Activated T-cell treated with anti-CD3 and anti-CD28 coated beads, Interleukin-2, amount 50 U/mL, for 72 hours (primary cell): ENCODE measurements at regions not wholly inside any gene's neighbourhood (a gene's known extent, or its start where the extent isn't known, plus 50 kb on each side); places are given as distances from the start of the nearest gene placed in this dataset.

Source experiments
- ATAC-seq, 2 donors: fragments of 150-1000 bp; cut with Tn5 transposase; replicated peaks in 1 of 2; 2 replicates each; pipeline ENCODE4 v1.10.0; 2021; ENCODE audit warnings: moderate library complexity in 2 of 2, mild to moderate bottlenecking in 1 of 2
- DNase-seq, 2 donors: peaks; one replicate each; pipeline ENCODE4 v3.0.0; 2021 to 2022; ENCODE audit warnings: mixed read lengths in 1 of 2
- H3K27ac Mint-ChIP-seq: one replicate; pipeline ENCODE4 v1.8.0; 2022; ENCODE audit warnings: mild to moderate bottlenecking, moderate library complexity, mixed read lengths
- H3K27me3 Mint-ChIP-seq: one replicate; pipeline ENCODE4 v1.8.0; 2022; ENCODE audit warnings: low read depth, mixed read lengths
- H3K36me3 Mint-ChIP-seq, 2 donors: one replicate each; pipeline ENCODE4 v1.8.0; 2022; ENCODE audit warnings: mixed read lengths in 2 of 2, mild to moderate bottlenecking in 1 of 2; ENCODE audit not compliant: insufficient read depth in 2 of 2
- H3K4me1 Mint-ChIP-seq: one replicate; pipeline ENCODE4 v1.8.0; 2022; ENCODE audit warnings: low read depth, mixed read lengths
- H3K4me3 Mint-ChIP-seq, 2 donors: one replicate each; pipeline ENCODE4 v1.8.0; 2022; ENCODE audit warnings: mild to moderate bottlenecking in 2 of 2, mixed read lengths in 2 of 2, moderate library complexity in 2 of 2
- H3K9me3 Mint-ChIP-seq, 2 donors: one replicate each; pipeline ENCODE4 v1.8.0; 2022; ENCODE audit warnings: mixed read lengths in 2 of 2

- Mint-ChIP-seq H3K27me3 (no peaks in the 10 kb centered on the region), H3K4me3 (no peak overlapping the region), H3K9me3 (no peaks in the 10 kb centered on the region), H3K36me3 (no peaks in the 10 kb centered on the region), H3K27ac (no peak overlapping the region), H3K4me1 (no peaks in the 10 kb centered on the region)
- DNase-seq = no peak
- ATAC-seq = no peak
Observed at GRCh38 chr3:139292711-139293664, 50.8 kb upstream of the MRPS22 start.

DNA sequence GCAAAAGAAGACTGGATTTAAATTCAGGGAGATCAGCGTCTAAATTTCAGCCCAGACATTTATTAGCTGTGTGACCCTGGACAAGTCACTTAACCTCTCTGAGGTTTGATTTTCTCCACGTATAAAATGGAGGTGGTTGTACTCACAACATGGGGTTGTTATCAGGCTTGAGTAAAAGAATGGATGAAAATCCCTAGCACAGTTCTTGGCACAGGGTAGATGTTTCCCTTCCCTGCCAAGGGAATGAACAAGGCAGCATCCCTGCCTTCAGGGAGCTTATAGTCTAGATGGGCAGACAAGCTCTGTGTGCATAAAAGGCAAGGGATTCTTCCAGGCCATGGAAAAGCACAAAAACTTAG, 50.2 kb upstream of the MRPS22 start:
- Mint-ChIP-seq H3K4me1 (no peaks in the 10 kb centered on the region), H3K4me3 (no peak overlapping the region), H3K36me3 (no peaks in the 10 kb centered on the region), H3K9me3 (no peaks in the 10 kb centered on the region), H3K27me3 (no peaks in the 10 kb centered on the region), H3K27ac (no peak overlapping the region)
- DNase-seq = no peak
- no peak for ATAC-seq
